ENCODE measurements at regions not wholly inside any gene's neighbourhood (a gene's known extent, or its start where the extent isn't known, plus 50 kb on each side); places are given as distances from the start of the nearest gene placed in this dataset.

- no peak for DNase-seq (ENCODE audit: extremely low spot score)
- no peak for TF ChIP-seq CTCF (IDR thresholded peaks at IDR 0.05; ENCODE audit: control extremely low read depth, extremely low read depth, low read depth, missing control alignments)
- CTCF ChIA-PET: interaction anchor here (2.1 kb wide), 1 partner anchor 15 kb away, joined by 6 read pairs; no protein-coding TSS in a partner anchor
- POLR2A ChIA-PET: no interaction called here
These were observed 51.0 kb upstream of the DSC1 start for GRCh38 chr18:31213641-31214040.

GRCh38 chr18:31217038-31217849 lies 54.6 kb upstream of the DSC1 start:
- ChIA-PET POLR2A (no interaction called here), CTCF (interaction anchor here (1.4 to 1.8 kb wide), 2 partner anchors 10 to 15 kb away, joined by 3 to 5 read pairs; no protein-coding TSS in a partner anchor)
- no peak for DNase-seq (ENCODE audit: extremely low spot score)

GRCh38 chr18:31218671-31219383 lies 56.2 kb upstream of the DSC1 start:
- TF ChIP-seq CTCF (IDR thresholded peaks at IDR 0.05; ENCODE audit: control extremely low read depth, extremely low read depth, low read depth, missing control alignments): no peak
- CTCF ChIA-PET: interaction anchor here (1.0 to 1.8 kb wide), 4 partner anchors 9 to 289 kb away, joined by 3 to 5 read pairs (median 4); no protein-coding TSS in a partner anchor

More at GRCh38 chr18:31217038-31217849, 54.6 kb upstream of the DSC1 start:
- TF ChIP-seq CTCF (IDR thresholded peaks at IDR 0.05; ENCODE audit: control extremely low read depth, extremely low read depth, low read depth, missing control alignments): no peak

GRCh38 chr18:31219395-31219794 lies 56.7 kb upstream of the DSC1 start:
- ChIA-PET CTCF (interaction anchor here (1.0 to 1.8 kb wide), 4 partner anchors 8 to 289 kb away, joined by 3 to 5 read pairs (median 4); no protein-coding TSS in a partner anchor), POLR2A (no interaction called here)
- no peak for TF ChIP-seq CTCF (IDR thresholded peaks at IDR 0.05; ENCODE audit: control extremely low read depth, extremely low read depth, low read depth, missing control alignments)
- DNase-seq (ENCODE audit: extremely low spot score): no peak

More at GRCh38 chr18:31218671-31219383, 56.2 kb upstream of the DSC1 start:
- no peak for DNase-seq (ENCODE audit: extremely low spot score)
- POLR2A ChIA-PET: no interaction called here

- ChIA-PET CTCF (interaction anchor here (1.4 kb wide), 1 partner anchor 12 kb away, joined by 5 read pairs; no protein-coding TSS in a partner anchor), POLR2A (no interaction called here)
- no peak for DNase-seq (ENCODE audit: extremely low spot score)
- TF ChIP-seq CTCF (IDR thresholded peaks at IDR 0.05; ENCODE audit: control extremely low read depth, extremely low read depth, low read depth, missing control alignments): no peak
These were observed 60.7 kb upstream of the DSC1 start for GRCh38 chr18:31223371-31223770.

- TF ChIP-seq CTCF (IDR thresholded peaks at IDR 0.05; ENCODE audit: control extremely low read depth, extremely low read depth, low read depth, missing control alignments): no peak
- CTCF ChIA-PET: interaction anchor here (1.8 kb wide), 1 partner anchor 22 kb away, joined by 5 read pairs; no protein-coding TSS in a partner anchor
- DNase-seq (ENCODE audit: extremely low spot score): no peak
- POLR2A ChIA-PET: no interaction called here
These were observed 63.0 kb upstream of the DSC1 start for GRCh38 chr18:31225668-31226067.

Data from GM10248 (cell line).